WTC11 (cell line): ENCODE measurements at regions not wholly inside any gene's neighbourhood (a gene's known extent, or its start where the extent isn't known, plus 50 kb on each side); places are given as distances from the start of the nearest gene placed in this dataset.

Experiments used
- ATAC-seq: fragments of 200-7000 bp; cut with Tn5 transposase; 2 replicates; pipeline ENCODE4 v1.10.0; 2021; ENCODE audit warnings: mild to moderate bottlenecking, moderate library complexity
- CTCF ChIA-PET: fragments of 300-600 bp; sonication (Branson Sonifier 250); formaldehyde crosslinking; loops from one replicate; lab custom pipeline; 2021; ENCODE audit warnings: antibody characterized with exemption; lab: Charles Lee
- POLR2A ChIA-PET: fragments of 350-600 bp; sonication (Branson Sonifier 250); formaldehyde crosslinking; loops from one replicate; lab custom pipeline; 2021; ENCODE audit warnings: antibody characterized with exemption; lab: Charles Lee
- DNase-seq: peaks from one replicate; pipeline ENCODE4 v3.0.0; 2021; ENCODE audit warnings: low spot score
- H3K27ac Mint-ChIP-seq: 2 replicates; pipeline ENCODE4 v1.8.0; 2021; ENCODE audit warnings: mixed read lengths
- H3K27me3 Mint-ChIP-seq: 2 replicates; pipeline ENCODE4 v1.8.0; 2021; ENCODE audit warnings: low read depth, mild to moderate bottlenecking, moderate library complexity, mixed read lengths
- H3K36me3 Mint-ChIP-seq: 2 replicates; pipeline ENCODE4 v1.8.0; 2021; ENCODE audit warnings: mixed read lengths
- H3K4me1 Mint-ChIP-seq: 2 replicates; pipeline ENCODE4 v1.8.0; 2022; ENCODE audit warnings: mixed read lengths
- H3K4me3 Mint-ChIP-seq: 2 replicates; pipeline ENCODE4 v1.8.0; 2021; ENCODE audit warnings: mild to moderate bottlenecking, moderate library complexity, mixed read lengths
- H3K9me3 Mint-ChIP-seq: 2 replicates; pipeline ENCODE4 v1.8.0; 2021; ENCODE audit warnings: mixed read lengths
- AR ChIP-seq: fragments of 250-450 bp; sonication (Bioruptor Pico); IDR thresholded peaks from 2 replicates; pipeline ENCODE4 v1.9.0; 2021; ENCODE audit warnings: mild to moderate bottlenecking
- ATF1 ChIP-seq: sonication (generic); formaldehyde crosslinking; IDR thresholded peaks from 2 replicates; pipeline ENCODE4 v1.8.1; 2023; ENCODE audit warnings: mild to moderate bottlenecking, moderate library complexity, missing genetic modification reagents
- ATF3 ChIP-seq: sonication (generic); formaldehyde crosslinking; conservative IDR thresholded peaks from 2 replicates; pipeline ENCODE4 v1.8.1; 2022; ENCODE audit warnings: mild to moderate bottlenecking, missing genetic modification reagents
- ATF6 ChIP-seq: sonication (generic); formaldehyde crosslinking; IDR thresholded peaks from 2 replicates; pipeline ENCODE4 v1.8.1; 2023; ENCODE audit warnings: mild to moderate bottlenecking, missing genetic modification reagents
- CBFB ChIP-seq: sonication (generic); formaldehyde crosslinking; IDR thresholded peaks from 2 replicates; pipeline ENCODE4 v1.8.1; 2022; ENCODE audit warnings: mild to moderate bottlenecking, low read depth, missing genetic modification reagents
- E2F5 ChIP-seq: sonication (generic); formaldehyde crosslinking; IDR thresholded peaks from 2 replicates; pipeline ENCODE4 v1.8.1; 2022; ENCODE audit warnings: mild to moderate bottlenecking, moderate library complexity, missing genetic modification reagents
- ELF4 ChIP-seq: sonication (generic); formaldehyde crosslinking; IDR thresholded peaks from 2 replicates; pipeline ENCODE4 v1.8.1; 2022; ENCODE audit warnings: low read depth, mild to moderate bottlenecking, moderate library complexity, missing genetic modification reagents
- ETV6 ChIP-seq: sonication (generic); formaldehyde crosslinking; IDR thresholded peaks from 2 replicates; pipeline ENCODE4 v1.8.1; 2022; ENCODE audit warnings: mild to moderate bottlenecking, missing genetic modification reagents
- GABPB1 ChIP-seq: sonication (generic); formaldehyde crosslinking; IDR thresholded peaks from 2 replicates; pipeline ENCODE4 v1.8.1; 2023; ENCODE audit warnings: mild to moderate bottlenecking, missing genetic modification reagents
- HMGXB4 ChIP-seq: sonication (generic); formaldehyde crosslinking; IDR thresholded peaks from 2 replicates; pipeline ENCODE4 v1.8.1; 2023; ENCODE audit warnings: mild to moderate bottlenecking, moderate library complexity, missing genetic modification reagents
- JAZF1 ChIP-seq: fragments of 250-450 bp; sonication (Bioruptor Pico); IDR thresholded peaks from 2 replicates; pipeline ENCODE4 v1.9.0; 2021; ENCODE audit warnings: moderate library complexity, mild to moderate bottlenecking, inconsistent platforms
- KAT7 ChIP-seq: sonication (generic); formaldehyde crosslinking; IDR thresholded peaks from 2 replicates; pipeline ENCODE4 v1.8.1; 2023; ENCODE audit warnings: missing genetic modification reagents, mild to moderate bottlenecking, borderline replicate concordance
- MYBL2 ChIP-seq: sonication (generic); formaldehyde crosslinking; IDR thresholded peaks from 2 replicates; pipeline ENCODE4 v1.8.1; 2023; ENCODE audit warnings: mild to moderate bottlenecking, moderate library complexity, missing genetic modification reagents
- NFATC4 ChIP-seq: fragments of 250-450 bp; sonication (Bioruptor Pico); IDR thresholded peaks from 2 replicates; pipeline ENCODE4 v1.9.0; 2021; ENCODE audit warnings: mild to moderate bottlenecking
- STAT6 ChIP-seq: sonication (generic); formaldehyde crosslinking; conservative IDR thresholded peaks from 2 replicates; pipeline ENCODE4 v1.8.1; 2023; ENCODE audit warnings: mild to moderate bottlenecking, low read depth, missing genetic modification reagents, moderate library complexity
- ZBTB43 ChIP-seq: sonication (generic); formaldehyde crosslinking; IDR thresholded peaks from 2 replicates; pipeline ENCODE4 v1.8.1; 2023; ENCODE audit warnings: mild to moderate bottlenecking, missing genetic modification reagents

GRCh38 chr3:7820969-7821368 lies 680.7 kb upstream of the LMCD1 start:
- Mint-ChIP-seq H3K4me3 (no peak overlapping the region), H3K36me3 (peaks cover 27% of the 10 kb centered on the region), H3K27me3 (no peaks in the 10 kb centered on the region; the same call in 1 of the 2 replicates), H3K9me3 (peaks cover 42% of the 10 kb centered on the region), H3K27ac (no peak overlapping the region), H3K4me1 (no peaks in the 10 kb centered on the region)
- ChIA-PET CTCF (no interaction called here), POLR2A (no interaction called here)
- no peak for TF ChIP-seq JAZF1 (CRISPR knock-in tag)
- no peak for TF ChIP-seq HMGXB4 (CRISPR knock-in tag)
- TF ChIP-seq ATF1 (CRISPR knock-in tag), result no peak
- TF ChIP-seq GABPB1 (CRISPR knock-in tag), result no peak
- no peak for TF ChIP-seq ATF3 (CRISPR knock-in tag)
- no peak for TF ChIP-seq E2F5 (CRISPR knock-in tag)
- TF ChIP-seq ETV6 (CRISPR knock-in tag), result no peak
- no peak for TF ChIP-seq STAT6 (CRISPR knock-in tag)
- no peak for TF ChIP-seq AR (CRISPR knock-in tag)
- TF ChIP-seq ELF4 (CRISPR knock-in tag), result no peak
- TF ChIP-seq NFATC4, result no peak
- TF ChIP-seq ATF6 (CRISPR knock-in tag), result no peak
- TF ChIP-seq KAT7, result no peak
- no peak for TF ChIP-seq ZBTB43 (CRISPR knock-in tag)
- no peak for TF ChIP-seq MYBL2
- TF ChIP-seq CBFB (CRISPR knock-in tag), result no peak
- DNase-seq (no peak), ATAC-seq (no peak)
